ENCODE measurements at regions not wholly inside any gene's neighbourhood (a gene's known extent, or its start where the extent isn't known, plus 50 kb on each side); places are given as distances from the start of the nearest gene placed in this dataset.

- ATAC-seq (ENCODE audit: low FRiP score in 2 of 2) (no peak), DNase-seq (peak in 1 of 2 donors; percentile 46)
- Histone ChIP-seq H3K9me3 (no peaks in the 10 kb centered on the region), H3K27ac (no peak overlapping the region), H3K27me3 (no peaks in the 10 kb centered on the region), H3K36me3 (no peaks in the 10 kb centered on the region), H3K4me3 (no peak overlapping the region), H3K4me1 (peaks cover 10 to 24% (median 16%) of the 10 kb centered on the region in 4 donors)
- whole genome bisulfite sequencing, 2 donors, result 53 to 57% methylated on average over 8 to 13 of the region's 13 CpGs
- TF ChIP-seq EP300 (IDR thresholded peaks at IDR 0.05), result no peak
- TF ChIP-seq CTCF (IDR thresholded peaks at IDR 0.05), result no peak
- TF ChIP-seq POLR2A (IDR thresholded peaks at IDR 0.05), result no peak
- no peak for TF ChIP-seq POLR2AphosphoS5 (IDR thresholded peaks at IDR 0.05)
These were observed 101.6 kb downstream of the CPN2 start for GRCh38 chr3:194249323-194250097.

DNA sequence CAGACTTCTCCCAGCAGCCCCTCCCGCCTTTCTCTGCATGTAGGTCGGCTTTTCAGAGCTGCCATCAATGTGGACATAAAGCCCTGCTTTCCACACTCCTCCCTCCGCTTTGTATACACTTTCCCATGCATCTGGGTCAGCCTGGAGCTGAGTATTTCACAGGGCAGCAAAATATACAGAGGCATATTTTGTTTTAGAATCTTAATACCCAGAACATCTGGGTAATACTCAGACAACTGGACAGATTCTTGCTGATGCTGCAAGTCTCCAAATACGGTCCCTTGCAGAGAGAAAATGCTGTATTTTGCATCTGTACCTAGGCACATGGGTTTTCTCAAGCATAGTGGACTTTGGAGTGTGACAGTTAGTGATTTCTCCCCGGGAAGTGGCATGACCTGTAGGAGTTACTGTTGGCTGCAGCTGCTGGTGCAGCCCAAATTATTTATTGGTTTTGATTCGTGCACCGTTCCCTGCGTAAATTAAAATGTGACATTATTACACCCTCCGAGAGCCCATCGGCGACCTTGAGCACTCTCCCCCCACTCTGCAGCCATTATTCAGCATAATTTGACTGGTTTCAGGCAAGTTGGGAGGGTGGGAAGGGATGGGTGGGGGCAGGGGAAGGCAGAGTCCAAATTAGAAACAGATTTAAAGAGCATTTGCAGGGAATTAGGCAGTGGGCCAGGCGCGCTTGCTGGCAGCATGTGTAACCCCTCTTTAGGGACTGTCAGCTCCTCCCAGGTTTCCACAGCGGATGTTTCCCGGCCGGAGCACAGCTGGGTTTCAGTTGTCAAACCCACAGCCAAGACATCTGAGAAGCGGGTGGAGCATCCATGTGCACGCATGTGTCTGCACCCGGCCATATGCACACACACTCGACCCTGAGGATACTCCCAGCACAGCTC is 100.8 kb downstream of the CPN2 start:
- TF ChIP-seq EP300 (IDR thresholded peaks at IDR 0.05), result no peak
- peak in 1 of 2 donors; percentile 18 for TF ChIP-seq POLR2AphosphoS5 (IDR thresholded peaks at IDR 0.05)
- H3K4me1 ChIP-seq, result peaks cover 10 to 28% (median 16%) of the 10 kb centered on the region in 4 donors
- 51 to 58% methylated on average over 13 to 20 of the region's 20 CpGs for WGBS, 2 donors
- H3K36me3 ChIP-seq, result no peaks in the 10 kb centered on the region
- H3K9me3 ChIP-seq, result no peaks in the 10 kb centered on the region
- H3K27ac ChIP-seq, result no peak overlapping the region
- H3K4me3 ChIP-seq, result no peak overlapping the region
- DNase-seq (peak; percentile 32 to 33), ATAC-seq (ENCODE audit: low FRiP score in 2 of 2) (peak; percentile 5 to 75)
- H3K27me3 ChIP-seq, result no peaks in the 10 kb centered on the region

DNA sequence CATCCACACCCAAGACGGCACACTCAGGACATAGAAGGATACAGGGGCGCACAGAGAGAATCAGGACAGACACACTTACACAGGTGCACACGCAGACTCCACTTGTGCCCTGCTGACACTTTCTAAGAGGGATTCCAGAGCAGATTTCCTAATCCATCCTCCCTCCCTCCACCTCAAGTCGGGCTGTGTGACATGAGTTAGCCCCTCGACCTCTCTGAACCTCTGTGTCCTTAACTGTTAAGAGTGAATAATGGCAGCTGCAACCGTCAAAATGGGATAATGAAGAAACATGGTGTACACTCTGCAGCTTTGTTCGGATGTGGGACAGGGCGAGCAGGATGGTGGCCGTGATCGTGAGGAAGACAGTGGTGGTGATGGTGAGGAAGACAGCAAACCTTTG is 100.1 kb downstream of the CPN2 start:
- DNase-seq (no peak), ATAC-seq (ENCODE audit: low FRiP score in 2 of 2) (no peak)
- Histone ChIP-seq H3K27ac (no peak overlapping the region), H3K36me3 (no peaks in the 10 kb centered on the region), H3K27me3 (no peaks in the 10 kb centered on the region), H3K4me1 (peaks cover 14 to 29% (median 18%) of the 10 kb centered on the region in 4 donors), H3K4me3 (no peak overlapping the region), H3K9me3 (no peaks in the 10 kb centered on the region)
- 73 to 82% methylated on average over 8 to 10 of the region's 10 CpGs for WGBS, 2 donors
- TF ChIP-seq CTCF (IDR thresholded peaks at IDR 0.05) (no peak), POLR2A (IDR thresholded peaks at IDR 0.05) (no peak), POLR2AphosphoS5 (IDR thresholded peaks at IDR 0.05) (no peak), EP300 (IDR thresholded peaks at IDR 0.05) (no peak)

DNA sequence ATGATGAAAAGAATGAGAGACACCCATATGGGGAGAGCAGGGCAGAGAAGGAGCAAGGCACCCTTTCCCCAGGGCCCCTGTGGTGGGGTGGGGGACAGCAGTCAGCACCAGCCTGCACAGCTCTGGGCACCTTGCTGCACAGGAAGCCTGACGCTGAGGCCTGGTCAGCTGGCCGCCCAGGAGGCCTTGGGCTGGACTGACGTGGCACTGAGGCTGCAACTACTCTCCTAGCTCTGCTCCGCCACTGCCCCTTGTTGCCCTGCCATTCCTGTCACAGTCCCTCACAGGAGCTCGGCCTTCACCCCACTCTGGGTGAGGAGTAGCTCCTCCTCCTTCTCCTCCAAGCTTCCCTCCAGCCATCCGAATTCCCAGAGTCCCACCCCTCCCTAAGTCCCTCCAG is 99.7 kb downstream of the CPN2 start:
- H3K9me3 ChIP-seq, result no peaks in the 10 kb centered on the region
- TF ChIP-seq POLR2A (IDR thresholded peaks at IDR 0.05) (no peak), EP300 (IDR thresholded peaks at IDR 0.05) (no peak), CTCF (IDR thresholded peaks at IDR 0.05) (no peak), POLR2AphosphoS5 (IDR thresholded peaks at IDR 0.05) (no peak)
- H3K4me3 ChIP-seq, result no peak overlapping the region
- no peaks in the 10 kb centered on the region for H3K36me3 ChIP-seq
- no peaks in the 10 kb centered on the region for H3K27me3 ChIP-seq
- ATAC-seq (ENCODE audit: low FRiP score in 2 of 2) (no peak), DNase-seq (peak in 1 of 2 donors; percentile 58)
- H3K27ac ChIP-seq, result no peak overlapping the region
- 67 to 87% methylated on average over 3 to 6 of the region's 6 CpGs for WGBS, 2 donors
- peaks cover 13 to 32% (median 18%) of the 10 kb centered on the region in 4 donors for H3K4me1 ChIP-seq

DNA sequence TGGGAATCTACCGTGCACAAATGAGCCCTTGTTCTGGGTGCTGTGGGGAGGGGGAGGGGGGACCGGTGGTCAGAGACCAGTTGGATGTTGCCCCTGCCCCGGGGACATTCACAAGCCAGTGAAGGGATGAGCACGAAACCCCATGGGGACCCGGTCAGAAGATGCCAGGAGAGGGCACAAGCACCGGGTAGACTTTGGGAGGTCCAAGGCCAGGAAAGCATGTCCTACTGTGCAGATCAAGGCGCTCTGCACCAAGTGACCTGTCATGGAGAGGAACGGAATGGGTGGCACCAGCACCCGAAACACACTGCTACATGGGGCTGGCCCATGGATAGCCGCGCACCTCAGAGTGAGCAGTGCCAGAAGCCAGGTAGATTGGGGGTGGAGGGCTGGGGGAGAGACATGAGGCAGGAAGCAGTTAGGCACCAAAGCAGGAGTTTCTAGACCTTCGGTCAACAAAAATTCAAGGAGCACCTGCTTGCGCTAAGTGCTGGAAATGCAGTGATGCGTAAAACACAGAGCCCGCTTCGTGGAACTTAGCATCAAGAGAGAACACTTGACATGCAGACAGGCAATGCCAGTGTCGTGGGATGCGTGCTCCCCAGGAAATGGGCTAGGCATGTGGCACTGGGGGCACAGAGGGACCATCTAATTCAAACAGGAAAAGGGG is 99.1 kb downstream of the CPN2 start:
- no peaks in the 10 kb centered on the region for H3K36me3 ChIP-seq
- DNase-seq (no peak), ATAC-seq (ENCODE audit: low FRiP score in 2 of 2) (no peak)
- no peak overlapping the region for H3K4me3 ChIP-seq
- TF ChIP-seq CTCF (IDR thresholded peaks at IDR 0.05), result no peak
- no peak for TF ChIP-seq EP300 (IDR thresholded peaks at IDR 0.05)
- no peak for TF ChIP-seq POLR2A (IDR thresholded peaks at IDR 0.05)
- no peak for TF ChIP-seq POLR2AphosphoS5 (IDR thresholded peaks at IDR 0.05)
- WGBS, 2 donors, result 92 to 96% methylated on average over 11 to 18 of the region's 18 CpGs
- H3K27me3 ChIP-seq, result no peaks in the 10 kb centered on the region
- peaks cover 13 to 32% (median 18%) of the 10 kb centered on the region in 4 donors for H3K4me1 ChIP-seq
- no peak overlapping the region for H3K27ac ChIP-seq
- no peaks in the 10 kb centered on the region for H3K9me3 ChIP-seq
